GM12878 (cell line): ENCODE measurements at regions not wholly inside any gene's neighbourhood (a gene's known extent, or its start where the extent isn't known, plus 50 kb on each side); places are given as distances from the start of the nearest gene placed in this dataset.

Source experiments
- ATAC-seq: fragments of 200-7000 bp; cut with Tn5 transposase; 3 replicates; pipeline ENCODE4 v1.9.1; 2020; ENCODE audit warnings: mild to moderate bottlenecking, moderate library complexity
- BruUV-seq: library from RNA; stranded (reverse); fragments of 400-500 nt; replicated peaks from 2 replicates; lab custom pipeline; 2021; lab: Mats Ljungman, UMichigan
- CTCF ChIA-PET: fragments of 300-600 bp; sonication (Branson Sonifier 250); formaldehyde crosslinking; extraction: SDS; loops from one replicate; lab custom pipeline; 2021; ENCODE audit warnings: inconsistent platforms; lab: Yijun Ruan, JAX
- POLR2A ChIA-PET: fragments of 350-600 bp; formaldehyde crosslinking; extraction: SDS; loops from one replicate; lab custom pipeline; 2021; ENCODE audit warnings: inconsistent platforms; lab: Charles Lee
- RAD21 ChIA-PET: fragments of 300-600 bp; sonication (Branson Sonifier 250); formaldehyde crosslinking; loops from one replicate; lab custom pipeline; 2023; ENCODE audit warnings: antibody characterized with exemption; ENCODE audit not compliant: unreplicated experiment; lab: Charles Lee
- SMC1A ChIA-PET: fragments of 300-600 bp; sonication (Branson Sonifier 250); formaldehyde crosslinking; loops from one replicate; lab custom pipeline; 2023; ENCODE audit not compliant: unreplicated experiment, uncharacterized antibody; lab: Charles Lee
- DNase-seq: peaks from one replicate; pipeline ENCODE4 v3.0.0-alpha.2; 2011; ENCODE audit warnings: low read depth, low spot score
- FAIRE-seq: peaks from 3 replicates; lab custom pipeline; 2011; peaks lifted over from hg19 to GRCh38; lab: Jason Lieb, UNC
- H2AFZ ChIP-seq: 2 replicates; pipeline ENCODE4 v1.6.0; 2011; ENCODE audit warnings: low read depth, low read length, control low read depth; ENCODE audit not compliant: control insufficient read depth
- H3K27ac ChIP-seq: 2 replicates; pipeline ENCODE4 v1.5.1; 2011; ENCODE audit warnings: control low read depth; ENCODE audit not compliant: control insufficient read depth, insufficient read depth
- H3K27me3 ChIP-seq, 2 experiments: replicated peaks in 1 of 2; 2 replicates each; pipeline versions ENCODE4 v1.6.0 to v1.6.1; 2011; ENCODE audit warnings: low read length in 1 of 2; ENCODE audit not compliant: control insufficient read depth in 2 of 2, insufficient read depth in 2 of 2
- H3K36me3 ChIP-seq, 2 experiments: 2 replicates each; pipeline ENCODE4 v1.5.1; 2011; ENCODE audit warnings: low read length in 1 of 2; ENCODE audit not compliant: control insufficient read depth in 2 of 2, insufficient read depth in 2 of 2
- H3K4me1 ChIP-seq: 2 replicates; pipeline ENCODE4 v1.6.1; 2011; ENCODE audit warnings: mild to moderate bottlenecking, low read length, moderate library complexity, mixed read lengths; ENCODE audit not compliant: control insufficient read depth, insufficient read depth
- H3K4me2 ChIP-seq: 2 replicates; pipeline ENCODE4 v1.6.0; 2011; ENCODE audit warnings: control low read depth; ENCODE audit not compliant: control insufficient read depth, insufficient read depth
- H3K4me3 ChIP-seq: fragments of 200-600 bp; sonication (generic); 2 replicates; pipeline ENCODE4 v1.5.1; 2016
- H3K79me2 ChIP-seq: 2 replicates; pipeline ENCODE4 v1.6.0; 2011; ENCODE audit warnings: low read length; ENCODE audit not compliant: control insufficient read depth, insufficient read depth
- H3K9ac ChIP-seq: 2 replicates; pipeline ENCODE4 v1.8.0; 2011; ENCODE audit warnings: low read length, control low read depth, mixed read lengths; ENCODE audit not compliant: control insufficient read depth, insufficient read depth
- H3K9me3 ChIP-seq: replicated peaks from 3 replicates; pipeline ENCODE4 v1.5.1; 2011; ENCODE audit warnings: mild to moderate bottlenecking, low read length; ENCODE audit not compliant: control insufficient read depth, insufficient read depth
- H4K20me1 ChIP-seq: 2 replicates; pipeline ENCODE4 v1.6.0; 2011; ENCODE audit not compliant: control insufficient read depth, insufficient read depth
- CBX3 ChIP-seq: fragments of 200-600 bp; sonication (generic); IDR thresholded peaks from 2 replicates; pipeline ENCODE4 v1.6.1; 2016; ENCODE audit warnings: low read depth, borderline replicate concordance
- HDGF ChIP-seq: fragments of 450-650 bp; IDR thresholded peaks from 2 replicates; pipeline ENCODE4 v1.6.1; 2016; ENCODE audit warnings: antibody characterized with exemption
- HSF1 ChIP-seq: fragments of 150-350 bp; IDR thresholded peaks from 2 replicates; pipeline ENCODE4 v1.6.1; 2014; ENCODE audit warnings: mild to moderate bottlenecking, low read depth, low read length
- JUNB ChIP-seq: IDR thresholded peaks from 2 replicates; pipeline ENCODE4 v1.6.1; 2016; ENCODE audit warnings: antibody characterized with exemption, mild to moderate bottlenecking
- LARP7 ChIP-seq: fragments of 450-650 bp; IDR thresholded peaks from 2 replicates; pipeline ENCODE4 v1.6.1; 2017; ENCODE audit warnings: mild to moderate bottlenecking
- NFXL1 ChIP-seq: fragments of 450-650 bp; IDR thresholded peaks from 2 replicates; pipeline ENCODE4 v1.6.1; 2017; ENCODE audit warnings: antibody characterized with exemption, mild to moderate bottlenecking, borderline replicate concordance
- POLR2AphosphoS2 ChIP-seq: IDR thresholded peaks from 2 replicates; pipeline ENCODE4 v1.6.1; 2011; ENCODE audit warnings: low read depth, mild to moderate bottlenecking, low read length, improper control_type of control experiment, moderate library complexity
- WGBS: methylation state at CpG from one replicate; pipeline ENCODE4 v1.1.6; 2016; ENCODE audit warnings: low lambda C conversion rate; ENCODE audit not compliant: insufficient replicate concordance, insufficient coverage; ENCODE audit errors: missing lambda C conversion rate; 5-methylcytosine and 5-hydroxymethylcytosine counted together
- in situ Hi-C: fragments of 300-500 bp; cut with MboI; formaldehyde crosslinking; loops from 9 replicates; pipeline ENCODE4 v1.14.3; 2018; ENCODE audit warnings: mixed read lengths
- intact Hi-C: fragments of 100-400 bp; cut with micrococcal nuclease; formaldehyde crosslinking; loops from one replicate; pipeline ENCODE4 v1.14.2; 2022; ENCODE audit not compliant: unreplicated experiment

GRCh38 chr10:63795094-63795860 is 274.1 kb downstream of the REEP3 start:
- Histone ChIP-seq H3K27me3 (no peaks in the 10 kb centered on the region), H3K9ac (no peak overlapping the region), H4K20me1 (no peaks in the 10 kb centered on the region)
- CTCF ChIA-PET: interaction anchor here (1.9 kb wide), 1 partner anchor 72 kb away, joined by 4 read pairs; no protein-coding TSS in a partner anchor
- BruUV-seq: no TSS peak
- TF ChIP-seq POLR2AphosphoS2 (no peak), LARP7 (no peak), CBX3 (no peak), HSF1 (no peak), HDGF (no peak), JUNB (no peak), NFXL1 (no peak)
- TF ChIP-seq, all 136 proteins: peak for 0
- H3K4me3 ChIP-seq: no peak overlapping the region
- H3K36me3 ChIP-seq: no peaks in the 10 kb centered on the region
- WGBS: 56% methylated on average over 8 of the region's 8 CpGs
- ATAC-seq: no peak
- intact Hi-C loops (no loop called here), in situ Hi-C loops (no loop called here)
- H3K4me1 ChIP-seq: no peaks in the 10 kb centered on the region
- no peaks in the 10 kb centered on the region for H3K9me3 ChIP-seq
- RAD21 ChIA-PET: no interaction called here
- H3K79me2 ChIP-seq: no peaks in the 10 kb centered on the region
- POLR2A ChIA-PET: no interaction called here
- no peak for DNase-seq
- FAIRE-seq: no peak
- SMC1A ChIA-PET: no interaction called here
- no peak overlapping the region for H3K27ac ChIP-seq
- no peak overlapping the region for H2AFZ ChIP-seq
- no peak overlapping the region for H3K4me2 ChIP-seq
